ENCODE measurements at regions not wholly inside any gene's neighbourhood (a gene's known extent, or its start where the extent isn't known, plus 50 kb on each side); places are given as distances from the start of the nearest gene placed in this dataset.

DNA sequence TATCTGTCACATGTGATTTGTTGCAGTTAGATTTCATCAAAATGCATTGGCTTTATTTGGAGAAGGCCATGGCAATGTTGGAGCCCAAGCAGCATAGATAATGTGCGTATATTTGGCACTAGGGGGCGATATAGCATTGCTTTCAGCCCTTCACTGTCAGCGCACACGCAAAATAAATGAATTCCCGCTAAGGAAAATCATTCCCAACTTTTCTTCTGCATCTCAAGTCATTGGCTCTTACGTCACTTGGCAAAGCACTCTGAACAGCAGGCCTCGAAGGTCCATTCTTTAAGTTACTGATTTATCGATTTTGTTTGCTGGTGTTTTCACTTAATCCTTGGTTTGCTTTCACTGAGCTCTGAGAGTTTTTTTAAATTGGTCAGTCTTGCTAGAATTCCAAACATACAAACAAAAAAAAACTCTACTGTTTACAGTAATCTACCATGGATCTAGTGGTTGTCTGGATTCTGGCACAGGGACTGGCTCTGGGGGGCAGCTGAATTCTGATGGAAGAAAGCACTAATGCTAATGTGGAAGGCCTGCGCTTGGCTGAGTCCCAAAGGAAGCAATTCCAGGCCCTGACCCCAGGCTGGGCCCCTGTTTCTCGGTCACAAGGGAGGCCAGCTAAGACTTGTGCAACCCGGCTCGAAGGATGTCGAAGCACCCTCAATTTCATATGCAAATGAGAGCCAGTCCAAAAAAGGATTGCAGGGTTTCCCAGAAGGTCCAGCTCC lies 97.7 kb upstream of the IPO5 start (continued):
- TF ChIP-seq HCFC1 (IDR thresholded peaks at IDR 0.05; ENCODE audit: low read depth, low read length) = no peak
- no peak for TF ChIP-seq SAP130 (CRISPR knock-in tag; IDR thresholded peaks at IDR 0.05; ENCODE audit: low read depth)
- no peak for TF ChIP-seq MIER2 (CRISPR knock-in tag; IDR thresholded peaks at IDR 0.05)
- TF ChIP-seq LCORL (IDR thresholded peaks at IDR 0.05) = no peak
- no peak for TF ChIP-seq LCORL (CRISPR knock-in tag; IDR thresholded peaks at IDR 0.05)
- no peak for TF ChIP-seq ATF7-NPFF (CRISPR knock-in tag; IDR thresholded peaks at IDR 0.05; ENCODE audit: low read depth)
- TF ChIP-seq ZNF570 (CRISPR knock-in tag; IDR thresholded peaks at IDR 0.05; ENCODE audit: borderline replicate concordance) = no peak
- TF ChIP-seq, protein P1, sequence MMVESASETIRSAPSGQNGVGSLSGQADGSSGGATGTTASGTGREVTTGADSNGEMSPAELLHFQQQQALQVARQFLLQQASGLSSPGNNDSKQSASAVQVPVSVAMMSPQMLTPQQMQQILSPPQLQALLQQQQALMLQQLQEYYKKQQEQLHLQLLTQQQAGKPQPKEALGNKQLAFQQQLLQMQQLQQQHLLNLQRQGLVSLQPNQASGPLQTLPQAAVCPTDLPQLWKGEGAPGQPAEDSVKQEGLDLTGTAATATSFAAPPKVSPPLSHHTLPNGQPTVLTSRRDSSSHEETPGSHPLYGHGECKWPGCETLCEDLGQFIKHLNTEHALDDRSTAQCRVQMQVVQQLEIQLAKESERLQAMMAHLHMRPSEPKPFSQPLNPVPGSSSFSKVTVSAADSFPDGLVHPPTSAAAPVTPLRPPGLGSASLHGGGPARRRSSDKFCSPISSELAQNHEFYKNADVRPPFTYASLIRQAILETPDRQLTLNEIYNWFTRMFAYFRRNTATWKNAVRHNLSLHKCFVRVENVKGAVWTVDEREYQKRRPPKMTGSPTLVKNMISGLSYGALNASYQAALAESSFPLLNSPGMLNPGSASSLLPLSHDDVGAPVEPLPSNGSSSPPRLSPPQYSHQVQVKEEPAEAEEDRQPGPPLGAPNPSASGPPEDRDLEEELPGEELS (CRISPR knock-in tag; IDR thresholded peaks at IDR 0.05) = no peak
- TF ChIP-seq, protein P2, sequence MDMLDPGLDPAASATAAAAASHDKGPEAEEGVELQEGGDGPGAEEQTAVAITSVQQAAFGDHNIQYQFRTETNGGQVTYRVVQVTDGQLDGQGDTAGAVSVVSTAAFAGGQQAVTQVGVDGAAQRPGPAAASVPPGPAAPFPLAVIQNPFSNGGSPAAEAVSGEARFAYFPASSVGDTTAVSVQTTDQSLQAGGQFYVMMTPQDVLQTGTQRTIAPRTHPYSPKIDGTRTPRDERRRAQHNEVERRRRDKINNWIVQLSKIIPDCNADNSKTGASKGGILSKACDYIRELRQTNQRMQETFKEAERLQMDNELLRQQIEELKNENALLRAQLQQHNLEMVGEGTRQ (IDR thresholded peaks at IDR 0.05; ENCODE audit: low read depth, low read length) = no peak
- TF ChIP-seq, protein P2 (CRISPR knock-in tag; IDR thresholded peaks at IDR 0.05; ENCODE audit: borderline replicate concordance) = no peak
- no peak for TF ChIP-seq ZSCAN29 (CRISPR knock-in tag; conservative IDR thresholded peaks at IDR 0.05)
- no peak for TF ChIP-seq GATAD1 (CRISPR knock-in tag; IDR thresholded peaks at IDR 0.05)
- TF ChIP-seq ZNF816 (CRISPR knock-in tag; IDR thresholded peaks at IDR 0.05; ENCODE audit: borderline replicate concordance) = no peak
- TF ChIP-seq, protein P3, sequence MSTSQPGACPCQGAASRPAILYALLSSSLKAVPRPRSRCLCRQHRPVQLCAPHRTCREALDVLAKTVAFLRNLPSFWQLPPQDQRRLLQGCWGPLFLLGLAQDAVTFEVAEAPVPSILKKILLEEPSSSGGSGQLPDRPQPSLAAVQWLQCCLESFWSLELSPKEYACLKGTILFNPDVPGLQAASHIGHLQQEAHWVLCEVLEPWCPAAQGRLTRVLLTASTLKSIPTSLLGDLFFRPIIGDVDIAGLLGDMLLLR (CRISPR knock-in tag; IDR thresholded peaks at IDR 0.05) = no peak
- TF ChIP-seq ZNF547 (CRISPR knock-in tag; IDR thresholded peaks at IDR 0.05) = no peak
- no peak for TF ChIP-seq ZNF251 (CRISPR knock-in tag; IDR thresholded peaks at IDR 0.05)
- no peak for TF ChIP-seq HNRNPK (IDR thresholded peaks at IDR 0.05; ENCODE audit: low read depth, low read length, poor library complexity, severe bottlenecking)
- TF ChIP-seq MAFG (CRISPR knock-in tag; IDR thresholded peaks at IDR 0.05) = no peak
- no peak for TF ChIP-seq ZNF772 (CRISPR knock-in tag; IDR thresholded peaks at IDR 0.05)
- no peak for TF ChIP-seq ZNF260 (CRISPR knock-in tag; IDR thresholded peaks at IDR 0.05; ENCODE audit: borderline replicate concordance, low read depth)
- TF ChIP-seq ZFP37 (CRISPR knock-in tag; IDR thresholded peaks at IDR 0.05; ENCODE audit: borderline replicate concordance) = no peak
- TF ChIP-seq, protein P4, sequence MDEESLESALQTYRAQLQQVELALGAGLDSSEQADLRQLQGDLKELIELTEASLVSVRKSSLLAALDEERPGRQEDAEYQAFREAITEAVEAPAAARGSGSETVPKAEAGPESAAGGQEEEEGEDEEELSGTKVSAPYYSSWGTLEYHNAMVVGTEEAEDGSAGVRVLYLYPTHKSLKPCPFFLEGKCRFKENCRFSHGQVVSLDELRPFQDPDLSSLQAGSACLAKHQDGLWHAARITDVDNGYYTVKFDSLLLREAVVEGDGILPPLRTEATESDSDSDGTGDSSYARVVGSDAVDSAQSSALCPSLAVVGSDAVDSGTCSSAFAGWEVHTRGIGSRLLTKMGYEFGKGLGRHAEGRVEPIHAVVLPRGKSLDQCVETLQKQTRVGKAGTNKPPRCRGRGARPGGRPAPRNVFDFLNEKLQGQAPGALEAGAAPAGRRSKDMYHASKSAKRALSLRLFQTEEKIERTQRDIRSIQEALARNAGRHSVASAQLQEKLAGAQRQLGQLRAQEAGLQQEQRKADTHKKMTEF (CRISPR knock-in tag; IDR thresholded peaks at IDR 0.05) = no peak
- TF ChIP-seq ZBTB7B (CRISPR knock-in tag; IDR thresholded peaks at IDR 0.05) = no peak
- TF ChIP-seq, protein P5, sequence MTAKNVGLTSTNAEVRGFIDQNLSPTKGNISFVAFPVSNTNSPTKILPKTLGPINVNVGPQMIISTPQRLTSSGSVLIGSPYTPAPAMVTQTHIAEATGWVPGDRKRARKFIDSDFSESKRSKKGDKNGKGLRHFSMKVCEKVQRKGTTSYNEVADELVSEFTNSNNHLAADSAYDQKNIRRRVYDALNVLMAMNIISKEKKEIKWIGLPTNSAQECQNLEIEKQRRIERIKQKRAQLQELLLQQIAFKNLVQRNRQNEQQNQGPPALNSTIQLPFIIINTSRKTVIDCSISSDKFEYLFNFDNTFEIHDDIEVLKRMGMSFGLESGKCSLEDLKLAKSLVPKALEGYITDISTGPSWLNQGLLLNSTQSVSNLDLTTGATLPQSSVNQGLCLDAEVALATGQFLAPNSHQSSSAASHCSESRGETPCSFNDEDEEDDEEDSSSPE (CRISPR knock-in tag; IDR thresholded peaks at IDR 0.05) = no peak
- TF ChIP-seq ZNF20 (CRISPR knock-in tag; IDR thresholded peaks at IDR 0.05) = no peak
